ENCODE measurements at regions not wholly inside any gene's neighbourhood (a gene's known extent, or its start where the extent isn't known, plus 50 kb on each side); places are given as distances from the start of the nearest gene placed in this dataset.

DNA sequence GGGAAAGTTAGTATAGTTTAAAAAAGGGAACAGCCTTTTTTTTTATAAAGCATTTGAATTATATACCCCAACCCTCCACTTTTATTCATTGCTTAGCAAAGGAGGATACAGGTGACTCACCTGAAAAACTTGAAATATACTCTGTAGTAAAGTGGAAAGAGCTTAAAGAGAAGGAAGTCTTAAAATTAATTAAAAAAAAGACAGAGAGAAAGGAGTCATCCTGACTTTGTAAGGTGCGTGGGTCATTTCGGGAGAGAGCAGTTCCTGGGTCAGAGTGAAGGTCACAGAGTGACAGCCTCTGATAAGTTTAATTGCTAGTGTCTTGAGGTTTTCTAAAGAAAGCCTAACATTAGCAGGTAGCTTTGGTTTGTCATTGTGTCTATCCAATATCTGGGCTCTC lies 310.3 kb downstream of the KLF5 start:
- TF ChIP-seq, protein P1, sequence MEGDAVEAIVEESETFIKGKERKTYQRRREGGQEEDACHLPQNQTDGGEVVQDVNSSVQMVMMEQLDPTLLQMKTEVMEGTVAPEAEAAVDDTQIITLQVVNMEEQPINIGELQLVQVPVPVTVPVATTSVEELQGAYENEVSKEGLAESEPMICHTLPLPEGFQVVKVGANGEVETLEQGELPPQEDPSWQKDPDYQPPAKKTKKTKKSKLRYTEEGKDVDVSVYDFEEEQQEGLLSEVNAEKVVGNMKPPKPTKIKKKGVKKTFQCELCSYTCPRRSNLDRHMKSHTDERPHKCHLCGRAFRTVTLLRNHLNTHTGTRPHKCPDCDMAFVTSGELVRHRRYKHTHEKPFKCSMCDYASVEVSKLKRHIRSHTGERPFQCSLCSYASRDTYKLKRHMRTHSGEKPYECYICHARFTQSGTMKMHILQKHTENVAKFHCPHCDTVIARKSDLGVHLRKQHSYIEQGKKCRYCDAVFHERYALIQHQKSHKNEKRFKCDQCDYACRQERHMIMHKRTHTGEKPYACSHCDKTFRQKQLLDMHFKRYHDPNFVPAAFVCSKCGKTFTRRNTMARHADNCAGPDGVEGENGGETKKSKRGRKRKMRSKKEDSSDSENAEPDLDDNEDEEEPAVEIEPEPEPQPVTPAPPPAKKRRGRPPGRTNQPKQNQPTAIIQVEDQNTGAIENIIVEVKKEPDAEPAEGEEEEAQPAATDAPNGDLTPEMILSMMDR (IDR thresholded peaks at IDR 0.05), result no peak

DNA sequence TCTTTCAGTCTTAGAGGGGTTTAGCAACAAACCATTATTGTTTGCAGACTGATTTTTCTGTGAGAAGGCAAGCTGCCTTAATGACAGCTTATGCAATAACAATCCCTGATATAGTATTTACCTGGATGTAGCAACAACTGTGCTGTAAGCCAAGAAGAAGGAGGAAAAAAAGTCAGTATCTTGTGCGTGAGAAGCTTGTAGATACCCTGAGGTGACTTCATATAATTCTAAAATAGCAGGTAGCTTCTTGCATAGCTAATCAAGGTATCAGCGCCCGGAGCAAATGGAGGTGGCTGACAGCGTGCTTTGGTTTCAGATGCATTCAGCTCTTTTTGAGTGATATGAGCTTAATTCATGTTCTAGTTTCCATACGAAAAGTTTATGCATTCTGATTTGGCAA lies 309.8 kb downstream of the KLF5 start:
- TF ChIP-seq, protein P1 (IDR thresholded peaks at IDR 0.05), result no peak

DNA sequence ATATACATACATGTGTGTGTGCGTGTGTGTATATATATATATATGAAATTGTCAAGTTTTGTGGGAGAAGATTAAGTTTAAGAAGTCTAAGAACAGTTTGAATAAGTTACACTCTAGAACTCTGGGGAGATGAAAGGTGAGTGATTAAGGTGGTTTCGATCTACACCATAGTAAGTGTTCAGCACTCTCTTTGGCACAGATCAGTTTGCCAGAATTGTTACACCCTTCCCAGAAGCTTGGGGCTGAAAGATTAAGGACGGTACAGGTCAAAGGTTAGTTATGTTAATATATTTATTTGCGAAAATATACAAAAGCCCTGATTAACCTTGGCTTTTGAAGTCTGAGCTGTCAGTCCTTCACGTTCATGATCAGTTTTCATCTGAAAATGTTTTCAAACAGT lies 309.1 kb downstream of the KLF5 start:
- TF ChIP-seq, protein P1 (IDR thresholded peaks at IDR 0.05), result no peak

DNA sequence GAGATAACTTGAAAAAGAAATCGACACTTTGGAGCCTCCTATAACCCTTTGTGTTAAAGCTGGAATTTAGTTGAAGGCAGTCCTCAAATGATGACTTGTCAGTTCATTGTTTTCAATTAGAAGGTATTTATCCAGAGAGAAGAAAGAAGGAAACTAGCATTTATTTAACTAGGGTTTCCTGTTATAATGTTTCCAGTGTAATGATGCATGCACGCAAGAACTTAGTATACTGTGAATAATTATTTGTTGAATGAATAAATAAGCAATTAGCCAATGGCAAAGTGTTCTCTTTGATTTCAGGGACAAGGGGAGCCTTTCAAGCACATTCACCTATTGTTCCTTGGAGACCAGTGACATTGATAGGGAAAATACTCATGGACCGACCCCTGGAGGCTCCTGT lies 307.4 kb downstream of the KLF5 start:
- TF ChIP-seq, protein P1 (IDR thresholded peaks at IDR 0.05), result no peak

DNA sequence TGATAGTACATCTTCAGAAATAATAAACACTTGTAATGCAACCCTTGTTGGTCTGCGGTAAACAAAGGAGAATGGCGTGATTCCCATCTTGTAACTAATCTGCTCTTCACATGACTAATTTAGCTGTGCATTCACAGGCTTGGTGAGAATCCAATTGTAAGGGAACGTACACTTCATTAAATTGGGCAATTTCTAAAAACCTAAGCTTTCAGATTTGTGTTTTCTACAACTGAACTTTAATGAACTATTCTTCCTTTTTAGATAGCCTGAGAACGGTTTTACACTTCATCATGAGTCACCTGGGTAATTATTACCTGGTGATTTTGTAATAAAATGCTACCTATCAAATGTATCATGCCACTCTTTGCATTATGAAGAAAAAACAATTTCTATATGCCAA lies 306.9 kb downstream of the KLF5 start:
- TF ChIP-seq, protein P1 (IDR thresholded peaks at IDR 0.05), result no peak

DNA sequence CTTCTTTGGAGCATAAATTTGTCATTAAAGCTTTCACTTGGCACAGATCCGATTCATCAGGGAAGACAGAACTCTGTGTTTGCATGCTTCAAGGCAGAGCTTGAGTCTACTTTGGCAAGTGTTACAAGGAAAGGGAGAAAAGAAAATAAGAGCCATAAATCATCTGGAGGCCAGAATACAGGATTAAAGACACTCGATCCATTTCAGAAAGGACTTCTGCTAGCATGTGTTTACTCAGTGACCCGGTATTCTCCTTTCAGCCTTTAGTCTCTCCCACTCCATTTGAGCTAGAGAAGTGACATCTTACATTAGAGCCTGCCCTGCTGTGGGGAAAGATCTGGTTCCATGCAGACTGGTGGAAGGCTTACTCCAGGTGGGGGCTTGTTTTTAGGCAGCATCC lies 306.4 kb downstream of the KLF5 start:
- TF ChIP-seq, protein P1 (IDR thresholded peaks at IDR 0.05), result no peak

DNA sequence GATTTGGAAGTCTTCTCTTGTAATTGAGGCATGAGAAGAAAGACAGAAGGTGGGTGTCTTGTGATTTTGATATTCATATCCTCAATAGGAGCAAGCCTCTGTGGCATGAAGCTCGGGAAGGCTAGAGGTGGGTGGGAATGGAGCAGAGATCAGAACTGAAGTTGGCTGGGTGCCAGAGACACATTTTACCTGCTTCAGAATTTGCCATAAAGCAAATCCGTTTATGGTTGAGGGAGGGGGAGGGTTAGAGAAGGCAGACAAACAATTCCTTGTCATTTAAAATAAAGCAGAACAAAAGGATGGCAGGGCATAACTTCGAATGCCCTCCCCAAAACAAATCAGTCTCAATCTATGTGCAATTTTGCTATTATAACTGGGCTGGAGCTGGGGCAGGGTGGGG lies 305.9 kb downstream of the KLF5 start:
- TF ChIP-seq, protein P1 (IDR thresholded peaks at IDR 0.05), result no peak

DNA sequence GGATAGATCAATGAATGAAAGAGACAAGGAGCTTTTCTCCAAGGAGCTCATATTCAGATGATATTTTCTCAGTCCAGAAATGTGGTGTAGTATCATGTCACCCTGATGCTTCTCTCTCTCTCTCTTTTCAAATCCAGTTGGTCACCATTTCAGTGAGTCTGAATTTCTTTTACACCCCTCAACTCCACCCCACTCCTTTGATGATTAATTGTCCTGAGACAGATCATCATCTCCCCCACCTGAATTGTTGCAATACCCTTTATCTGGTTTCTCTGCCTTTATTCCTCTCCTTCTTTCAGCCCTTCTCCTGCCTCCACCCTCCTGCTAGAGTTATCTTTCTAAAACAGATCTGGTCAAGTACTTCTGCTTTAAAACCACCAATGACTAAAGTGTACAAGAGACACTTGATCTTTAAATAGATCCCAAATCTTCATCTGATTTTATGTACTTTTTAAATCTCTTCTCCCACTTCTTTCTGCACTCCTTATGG lies 299.8 kb downstream of the KLF5 start:
- TF ChIP-seq, protein P1 (IDR thresholded peaks at IDR 0.05), result no peak

All from LNCAP (cell line).